ENCODE measurements at regions not wholly inside any gene's neighbourhood (a gene's known extent, or its start where the extent isn't known, plus 50 kb on each side); places are given as distances from the start of the nearest gene placed in this dataset.

DNA sequence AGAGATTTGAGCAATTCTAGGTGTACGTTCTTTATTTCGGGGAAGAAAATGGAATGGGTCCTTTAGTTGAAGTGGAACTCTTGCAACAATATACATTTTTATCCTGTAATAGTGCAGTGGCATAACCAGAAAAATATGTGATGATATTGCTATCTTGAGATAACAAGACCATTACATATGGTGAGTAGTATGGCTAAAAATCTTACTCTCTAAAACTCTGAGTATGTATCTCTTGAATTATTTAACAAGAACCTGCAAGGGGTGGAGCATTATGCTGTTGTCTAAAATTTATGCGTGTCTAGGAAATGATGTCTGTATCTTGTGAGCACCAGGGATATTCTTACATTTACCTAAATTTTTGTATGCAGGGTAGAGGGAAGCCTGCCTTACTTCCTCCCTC is 68.4 kb upstream of the SLC4A10 start:
- Histone ChIP-seq H2AFZ (no peak overlapping the region), H3K9ac (no peak overlapping the region), H3F3A (ENCODE audit: insufficient read depth) (no peaks in the 10 kb centered on the region)

DNA sequence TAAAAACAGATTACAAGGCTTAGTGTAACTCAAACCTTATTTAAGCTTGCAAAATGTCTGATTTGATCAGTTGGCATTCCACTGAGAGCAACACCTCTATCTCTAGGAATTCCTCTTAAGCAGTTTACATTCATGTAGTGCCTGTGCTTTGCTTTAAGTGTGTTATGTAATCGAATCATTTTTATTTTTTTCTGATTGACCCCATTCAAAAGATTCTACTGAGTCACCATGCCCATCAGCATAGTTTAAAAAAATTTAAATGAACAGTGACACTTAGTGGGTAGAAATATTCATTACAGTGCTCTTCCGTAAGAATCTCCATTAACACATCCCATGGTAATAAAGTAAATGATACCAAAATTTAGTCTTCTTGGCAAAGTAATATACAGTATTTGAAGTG is 67.8 kb upstream of the SLC4A10 start:
- WGBS, 2 experiments (ENCODE audit: low coverage in 1 of 2, low lambda C conversion rate in 2 of 2, missing lambda C conversion rate in 2 of 2): 20 to 25% methylated on average over 2 of the region's 2 CpGs
- TF ChIP-seq EZH2phosphoT487 (IDR thresholded peaks at IDR 0.05; ENCODE audit: insufficient read depth, low read depth) (no peak), EZH2 (IDR thresholded peaks at IDR 0.05; ENCODE audit: insufficient read depth, poor library complexity, severe bottlenecking) (no peak)
- Histone ChIP-seq H3K9ac (no peak overlapping the region), H3K36me3 (ENCODE audit: low read depth) (no peaks in the 10 kb centered on the region), H3F3A (ENCODE audit: insufficient read depth) (no peaks in the 10 kb centered on the region), H3K4me3 (no peak overlapping the region), H3K27ac (no peak overlapping the region), H3K9me2 (ENCODE audit: insufficient read depth) (no peaks in the 10 kb centered on the region), H3K4me1 (ENCODE audit: insufficient read depth) (no peaks in the 10 kb centered on the region), H3K9me3 (ENCODE audit: low read depth) (no peaks in the 10 kb centered on the region), H2AFZ (no peak overlapping the region), H4K20me1 (ENCODE audit: insufficient read depth) (no peaks in the 10 kb centered on the region), H3K27me3 (replicated peaks; ENCODE audit: insufficient read depth) (0 out of 2 replicates have a peak, but pooled peaks cover 8% of the 10 kb centered on the region), H3K4me2 (ENCODE audit: unreplicated experiment) (no peak overlapping the region), H3K79me2 (ENCODE audit: insufficient read depth) (no peaks in the 10 kb centered on the region)
- peak; percentile 20 for DNase-seq
- in situ Hi-C loops (cut with MboI): no loop called here

More for the DNA sequence above, 68.4 kb upstream of the SLC4A10 start:
- H3K36me3 ChIP-seq (ENCODE audit: low read depth): no peaks in the 10 kb centered on the region
- no peaks in the 10 kb centered on the region for H3K9me3 ChIP-seq (ENCODE audit: low read depth)
- 34 to 37% methylated on average over 3 of the region's 3 CpGs for WGBS, 2 experiments (ENCODE audit: low coverage in 1 of 2, low lambda C conversion rate in 2 of 2, missing lambda C conversion rate in 2 of 2)
- no peak overlapping the region for H3K4me3 ChIP-seq
- TF ChIP-seq EZH2 (IDR thresholded peaks at IDR 0.05; ENCODE audit: insufficient read depth, poor library complexity, severe bottlenecking) (no peak), EZH2phosphoT487 (IDR thresholded peaks at IDR 0.05; ENCODE audit: insufficient read depth, low read depth) (no peak)
- H3K27ac ChIP-seq: no peak overlapping the region
- no peaks in the 10 kb centered on the region for H3K9me2 ChIP-seq (ENCODE audit: insufficient read depth)
- H3K4me2 ChIP-seq (ENCODE audit: unreplicated experiment): no peak overlapping the region
- H4K20me1 ChIP-seq (ENCODE audit: insufficient read depth): no peaks in the 10 kb centered on the region
- no peaks in the 10 kb centered on the region for H3K79me2 ChIP-seq (ENCODE audit: insufficient read depth)
- no peaks in the 10 kb centered on the region for H3K4me1 ChIP-seq (ENCODE audit: insufficient read depth)
- 0 out of 2 replicates have a peak, but pooled peaks cover 10% of the 10 kb centered on the region for H3K27me3 ChIP-seq (replicated peaks; ENCODE audit: insufficient read depth)
- in situ Hi-C loops (cut with MboI): no loop called here
- DNase-seq: no peak

DNA sequence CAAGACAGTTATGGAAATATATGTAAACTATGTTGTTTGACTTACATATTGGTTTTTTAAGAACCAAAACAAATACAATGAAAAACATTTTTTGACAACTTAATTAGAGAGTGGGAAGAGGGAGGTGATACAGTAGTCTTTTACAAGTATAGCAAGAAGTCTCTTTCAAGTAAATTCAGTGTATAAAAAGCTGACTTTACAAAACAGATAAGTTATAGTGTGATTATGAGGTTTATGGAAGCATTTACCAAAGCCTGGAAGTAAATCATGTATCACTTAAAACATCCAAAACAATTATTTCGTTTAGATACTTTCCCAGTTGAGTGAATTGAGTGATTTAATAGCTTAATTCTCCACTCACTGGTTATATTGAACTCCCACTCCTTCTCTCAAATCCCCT is 66.7 kb upstream of the SLC4A10 start:
- H3K9me2 ChIP-seq (ENCODE audit: insufficient read depth): no peaks in the 10 kb centered on the region
- DNase-seq: no peak
- TF ChIP-seq EZH2 (IDR thresholded peaks at IDR 0.05; ENCODE audit: insufficient read depth, poor library complexity, severe bottlenecking) (no peak), EZH2phosphoT487 (IDR thresholded peaks at IDR 0.05; ENCODE audit: insufficient read depth, low read depth) (no peak)
- no peaks in the 10 kb centered on the region for H3K79me2 ChIP-seq (ENCODE audit: insufficient read depth)
- no peak overlapping the region for H3K4me3 ChIP-seq
- H3F3A ChIP-seq (ENCODE audit: insufficient read depth): no peaks in the 10 kb centered on the region
- H3K27ac ChIP-seq: no peak overlapping the region
- H3K9ac ChIP-seq: no peak overlapping the region
- in situ Hi-C loops (cut with MboI): no loop called here
- 0 to 9% methylated on average over 1 of the region's 1 CpG for WGBS, 2 experiments (ENCODE audit: low coverage in 1 of 2, low lambda C conversion rate in 2 of 2, missing lambda C conversion rate in 2 of 2)
- H4K20me1 ChIP-seq (ENCODE audit: insufficient read depth): no peaks in the 10 kb centered on the region
- no peak overlapping the region for H3K4me2 ChIP-seq (ENCODE audit: unreplicated experiment)
- no peaks in the 10 kb centered on the region for H3K27me3 ChIP-seq (replicated peaks; ENCODE audit: insufficient read depth)
- no peaks in the 10 kb centered on the region for H3K4me1 ChIP-seq (ENCODE audit: insufficient read depth)
- H3K36me3 ChIP-seq (ENCODE audit: low read depth): no peaks in the 10 kb centered on the region
- H2AFZ ChIP-seq: no peak overlapping the region
- H3K9me3 ChIP-seq (ENCODE audit: low read depth): no peaks in the 10 kb centered on the region

- Histone ChIP-seq H3F3A (ENCODE audit: insufficient read depth) (no peaks in the 10 kb centered on the region), H3K27me3 (replicated peaks; ENCODE audit: insufficient read depth) (no peaks in the 10 kb centered on the region), H3K79me2 (ENCODE audit: insufficient read depth) (no peaks in the 10 kb centered on the region), H3K9me3 (ENCODE audit: low read depth) (peaks cover 6% of the 10 kb centered on the region), H3K36me3 (ENCODE audit: low read depth) (no peaks in the 10 kb centered on the region), H4K20me1 (ENCODE audit: insufficient read depth) (no peaks in the 10 kb centered on the region), H2AFZ (no peak overlapping the region), H3K27ac (no peak overlapping the region), H3K4me3 (no peak overlapping the region), H3K4me1 (ENCODE audit: insufficient read depth) (no peaks in the 10 kb centered on the region), H3K4me2 (ENCODE audit: unreplicated experiment) (no peak overlapping the region), H3K9me2 (ENCODE audit: insufficient read depth) (no peaks in the 10 kb centered on the region), H3K9ac (no peak overlapping the region)
- in situ Hi-C loops (cut with MboI): no loop called here
- no peak for TF ChIP-seq EZH2 (IDR thresholded peaks at IDR 0.05; ENCODE audit: insufficient read depth, poor library complexity, severe bottlenecking)
- TF ChIP-seq EZH2phosphoT487 (IDR thresholded peaks at IDR 0.05; ENCODE audit: insufficient read depth, low read depth): no peak
- 23 to 63% methylated on average over 1 of the region's 1 CpG for WGBS, 2 experiments (ENCODE audit: low coverage in 1 of 2, low lambda C conversion rate in 2 of 2, missing lambda C conversion rate in 2 of 2)
- DNase-seq: no peak
Observed at GRCh38 chr2:161564906-161565305, 59.3 kb upstream of the SLC4A10 start.

DNA sequence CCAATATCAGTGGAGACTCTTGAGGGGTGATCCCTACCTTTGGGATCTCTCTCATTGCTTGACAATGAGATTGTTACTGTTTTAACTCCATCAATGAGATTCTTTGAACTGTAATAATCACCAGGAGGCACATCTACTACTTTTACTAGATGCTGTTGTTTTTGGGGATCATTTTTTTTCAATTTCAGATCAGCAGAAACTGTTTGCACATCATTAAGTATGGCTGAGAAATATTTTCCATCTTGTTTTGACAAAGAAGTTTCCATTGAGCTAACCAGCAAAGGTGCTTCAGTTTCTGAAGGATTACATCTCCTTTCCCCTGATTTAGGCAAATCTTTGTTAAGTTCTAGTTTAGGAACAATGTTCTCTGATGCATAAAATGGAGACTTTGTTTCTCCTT is 54.8 kb upstream of the SLC4A10 start:
- in situ Hi-C loops (cut with MboI): no loop called here
- no peaks in the 10 kb centered on the region for H3F3A ChIP-seq (ENCODE audit: insufficient read depth)
- TF ChIP-seq EZH2 (IDR thresholded peaks at IDR 0.05; ENCODE audit: insufficient read depth, poor library complexity, severe bottlenecking): no peak
- TF ChIP-seq EZH2phosphoT487 (IDR thresholded peaks at IDR 0.05; ENCODE audit: insufficient read depth, low read depth): no peak
- H3K9me2 ChIP-seq (ENCODE audit: insufficient read depth): no peaks in the 10 kb centered on the region
- no peak overlapping the region for H3K9ac ChIP-seq
- H2AFZ ChIP-seq: no peak overlapping the region
- no peak for DNase-seq
- peaks cover 3% of the 10 kb centered on the region for H3K9me3 ChIP-seq (ENCODE audit: low read depth)
- H3K79me2 ChIP-seq (ENCODE audit: insufficient read depth): no peaks in the 10 kb centered on the region
- H3K4me3 ChIP-seq: no peak overlapping the region
- no peak overlapping the region for H3K4me2 ChIP-seq (ENCODE audit: unreplicated experiment)
- no peaks in the 10 kb centered on the region for H3K36me3 ChIP-seq (ENCODE audit: low read depth)
- H3K4me1 ChIP-seq (ENCODE audit: insufficient read depth): no peaks in the 10 kb centered on the region
- no peaks in the 10 kb centered on the region for H3K27me3 ChIP-seq (replicated peaks; ENCODE audit: insufficient read depth)
- H4K20me1 ChIP-seq (ENCODE audit: insufficient read depth): no peaks in the 10 kb centered on the region
- no peak overlapping the region for H3K27ac ChIP-seq
